NCI-H1694 (cell line): ENCODE measurements at regions not wholly inside any gene's neighbourhood (a gene's known extent, or its start where the extent isn't known, plus 50 kb on each side); places are given as distances from the start of the nearest gene placed in this dataset.
"Not testable (repeated sequence)": the region's sequence is repeated elsewhere in the genome, so short reads cannot be mapped to it uniquely, and the experiment has no call there.

Experiments
- DNase-seq: peaks from one replicate; lab custom pipeline; 2025; lab: John Stamatoyannopoulos, UW

- no peak for DNase-seq
Observed at GRCh38 chr10:25076506-25077177, 60.2 kb downstream of the THNSL1 start.

- no peak for DNase-seq
Observed at GRCh38 chr10:25078658-25079431, 62.4 kb downstream of the THNSL1 start.

GRCh38 chr10:25080880-25081581, 64.6 kb downstream of the THNSL1 start:
- peak; percentile 44 for DNase-seq

DNA sequence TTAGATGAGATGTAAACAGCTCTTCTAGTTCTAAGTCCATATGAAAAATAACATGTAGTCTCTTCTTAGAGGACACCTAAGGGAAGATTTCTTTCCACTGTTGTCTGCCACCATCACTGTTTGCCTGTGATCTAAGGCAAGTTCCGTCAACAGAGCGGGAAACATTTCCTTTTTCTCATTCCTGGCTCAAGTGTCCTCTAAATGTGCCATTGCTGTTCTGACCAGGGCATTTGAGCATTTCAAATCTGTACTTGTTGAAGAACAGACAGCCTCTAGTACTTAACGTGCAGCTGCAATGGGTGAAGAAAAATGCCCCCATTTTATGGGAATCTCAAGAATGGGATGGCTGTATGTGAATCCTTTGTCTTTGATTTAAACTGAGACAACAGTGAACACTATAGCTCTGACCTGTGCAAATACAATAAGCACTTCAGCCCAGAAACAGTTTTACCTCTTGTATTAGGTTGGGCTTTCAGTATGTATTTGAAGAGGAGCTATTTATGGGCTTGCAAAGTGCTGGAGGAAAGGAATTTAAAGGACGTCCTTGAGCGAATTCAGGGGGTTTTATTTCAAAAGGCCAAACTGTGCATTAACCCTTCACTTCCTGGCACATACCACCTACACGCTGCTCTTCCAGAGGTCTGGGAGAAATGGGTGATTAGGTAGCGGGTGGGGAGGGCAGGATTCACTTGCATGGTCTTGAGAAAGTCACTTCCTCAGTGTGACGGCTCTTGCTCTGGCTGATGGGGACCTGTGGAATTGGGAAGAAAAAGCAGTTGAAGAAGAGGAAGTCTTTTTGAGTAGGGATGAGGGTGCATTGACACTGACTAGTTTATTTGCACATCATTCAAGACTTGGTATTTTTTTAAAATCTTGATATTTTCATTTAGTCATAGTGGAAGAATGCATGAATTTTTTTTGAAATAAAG, 66.1 kb downstream of the THNSL1 start:
- DNase-seq = no peak

DNA sequence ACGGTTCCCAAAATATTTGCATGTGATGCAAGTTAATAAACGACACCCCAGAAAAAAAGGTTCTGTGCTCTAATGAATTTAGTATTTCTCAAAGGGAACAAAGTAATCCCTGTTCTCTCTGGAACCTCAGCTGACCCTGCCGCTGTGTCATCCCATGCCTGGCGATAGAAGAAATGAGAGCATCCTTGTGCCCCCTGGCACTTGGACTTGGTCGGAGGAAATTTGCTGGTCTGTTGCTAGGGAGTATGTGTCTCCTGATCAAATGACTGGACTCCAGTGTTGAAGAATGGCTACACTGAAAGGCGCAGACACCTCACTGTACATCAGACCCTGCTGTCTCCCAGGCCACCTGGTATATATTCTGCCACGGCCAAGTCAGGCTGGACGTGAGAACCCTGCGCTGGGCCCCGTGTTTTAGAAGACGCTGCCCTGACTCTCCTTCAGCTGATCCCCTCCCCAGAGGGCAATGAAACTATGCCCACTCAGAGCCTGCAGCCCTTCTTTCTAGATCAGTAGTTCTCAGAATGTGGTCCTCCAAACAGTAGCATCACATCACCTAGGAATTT, 67.2 kb downstream of the THNSL1 start:
- no peak for DNase-seq

- no peak for DNase-seq
Observed at GRCh38 chr10:25084447-25084846, 68.0 kb downstream of the THNSL1 start.

GRCh38 chr10:25094590-25094989, 78.2 kb downstream of the THNSL1 start:
- no peak for DNase-seq

DNA sequence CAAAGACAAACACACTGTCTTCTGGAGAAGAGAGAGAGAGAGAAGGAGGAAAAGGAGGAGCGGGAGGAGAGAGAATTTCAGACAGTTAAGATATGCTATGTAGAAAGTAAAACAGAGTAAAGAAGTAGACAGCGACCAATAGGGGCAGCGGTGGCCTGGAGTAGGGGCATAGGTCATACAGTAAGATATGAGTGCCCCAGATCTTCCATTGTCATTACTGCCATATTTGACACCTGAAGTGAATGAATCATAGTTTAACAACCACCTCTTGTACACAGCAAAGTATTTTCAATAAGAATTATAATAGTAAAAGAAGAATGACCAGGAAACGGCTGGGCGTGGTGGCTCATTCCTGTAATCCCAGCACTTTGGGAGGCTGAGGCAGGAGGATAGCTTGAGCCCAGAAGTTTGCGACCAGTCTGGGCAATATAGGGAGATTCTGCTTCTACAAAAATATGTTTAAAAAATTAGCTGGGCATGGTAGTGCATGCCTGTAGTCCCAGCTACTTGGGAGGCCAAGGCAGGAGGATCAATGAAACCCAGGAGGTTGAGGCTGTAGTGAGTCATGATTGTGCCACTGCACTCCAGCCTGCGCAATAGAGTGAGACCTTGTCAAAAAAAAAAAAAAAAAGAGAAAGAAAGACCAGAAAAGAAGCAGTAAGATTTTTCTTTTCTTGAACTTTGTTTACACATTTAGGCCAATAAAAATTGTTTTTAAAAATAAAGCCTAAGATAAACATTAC, 77.0 kb upstream of the GPR158 start:
- no peak for DNase-seq

DNA sequence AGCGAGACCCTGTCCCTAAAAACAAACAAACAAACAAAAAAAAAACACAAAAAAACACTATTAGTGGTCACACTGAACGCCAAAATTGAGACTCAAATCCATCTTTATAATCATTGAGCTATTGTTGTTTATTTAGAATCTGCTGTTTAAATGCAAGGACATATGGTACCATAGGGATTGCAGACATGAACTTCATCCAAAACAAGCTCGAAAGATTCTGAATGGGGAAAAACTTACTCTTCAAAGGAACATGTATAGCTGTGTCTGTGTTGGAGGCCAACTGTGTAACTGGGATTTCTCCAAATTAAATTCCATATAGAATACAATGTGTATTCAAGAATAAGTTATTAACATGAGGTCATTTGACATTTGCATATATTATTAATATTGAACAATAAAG, 74.7 kb upstream of the GPR158 start:
- no peak for DNase-seq

DNA sequence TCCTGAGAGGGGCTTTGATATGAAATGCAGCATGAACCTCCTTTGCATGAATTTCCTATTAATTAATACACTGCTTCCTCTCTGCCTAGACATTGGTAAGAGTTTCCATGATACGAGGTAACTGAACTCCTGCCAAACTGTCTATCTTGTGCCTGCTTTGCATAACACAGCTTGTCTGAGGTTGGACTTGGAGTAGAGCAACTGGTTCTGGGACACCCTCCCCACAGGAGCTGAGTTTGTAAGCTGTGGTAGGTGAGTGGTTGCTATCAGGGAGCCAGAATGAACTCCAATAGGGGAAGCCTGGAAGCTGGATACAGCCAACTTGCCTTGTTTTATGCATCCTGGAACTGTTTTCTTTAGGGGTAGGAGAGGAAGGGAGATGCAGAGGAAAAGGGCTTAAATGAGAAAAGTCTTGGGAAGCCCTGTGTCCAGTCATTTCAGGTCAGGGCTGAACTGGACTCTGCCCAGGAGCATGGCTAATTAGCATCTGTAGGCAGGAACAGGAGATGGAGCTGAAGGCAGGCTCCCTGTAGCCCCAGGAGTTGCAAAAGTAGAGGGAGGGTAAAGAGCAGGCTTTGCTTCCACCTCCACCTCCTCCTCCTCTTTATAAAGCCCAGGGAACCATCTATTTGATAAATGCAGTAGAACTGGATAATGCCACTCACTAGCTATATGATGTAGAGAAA, 73.2 kb upstream of the GPR158 start:
- DNase-seq = no peak

- no peak for DNase-seq
Observed at GRCh38 chr10:25102147-25102822, 72.5 kb upstream of the GPR158 start.

DNA sequence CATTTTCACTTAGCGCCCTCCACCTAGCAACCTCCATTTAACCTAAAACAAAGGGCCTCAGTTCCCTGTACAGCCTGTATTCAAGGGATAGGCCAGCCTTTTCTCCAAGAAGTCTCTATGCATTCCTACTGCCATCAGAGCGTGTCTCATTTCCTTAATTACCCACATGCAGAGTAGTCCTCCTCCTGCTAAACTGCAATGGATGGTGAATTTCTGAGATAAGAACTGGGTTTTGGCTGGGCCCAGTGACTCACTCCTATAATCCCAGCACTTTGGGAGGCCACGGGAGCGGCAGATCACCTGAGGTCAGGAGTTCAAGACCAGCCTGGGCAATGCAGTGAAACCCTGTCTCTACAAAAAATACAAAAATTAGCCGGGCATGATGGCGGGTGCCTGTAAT, 71.1 kb upstream of the GPR158 start:
- no peak for DNase-seq

GRCh38 chr10:25104441-25104840, 70.4 kb upstream of the GPR158 start:
- DNase-seq = no peak

DNA sequence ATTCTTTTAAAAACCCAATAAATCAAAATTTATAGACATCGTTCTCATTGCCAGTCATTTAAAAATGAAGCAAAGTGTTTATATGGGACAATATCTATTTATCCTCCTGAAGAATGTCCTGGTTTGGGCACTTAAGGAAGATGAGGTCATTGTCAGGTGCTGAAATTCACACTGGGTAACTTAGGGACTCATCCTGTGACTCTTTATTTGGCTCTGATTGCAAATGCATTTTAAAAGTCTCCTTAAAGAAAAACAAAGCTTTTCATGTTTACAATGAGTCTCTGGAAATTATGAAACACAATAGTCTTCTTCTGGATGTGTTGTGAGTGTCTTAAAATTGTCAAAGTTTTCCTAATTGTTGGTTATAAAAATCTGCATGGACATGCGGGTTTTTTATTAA, 69.5 kb upstream of the GPR158 start:
- no peak for DNase-seq

GRCh38 chr10:25105743-25106260, 69.0 kb upstream of the GPR158 start:
- no peak for DNase-seq

GRCh38 chr10:25107756-25108155, 67.0 kb upstream of the GPR158 start:
- DNase-seq = no peak

- DNase-seq = not testable (repeated sequence)
Observed at GRCh38 chr10:25109896-25110295, 64.9 kb upstream of the GPR158 start.

DNA sequence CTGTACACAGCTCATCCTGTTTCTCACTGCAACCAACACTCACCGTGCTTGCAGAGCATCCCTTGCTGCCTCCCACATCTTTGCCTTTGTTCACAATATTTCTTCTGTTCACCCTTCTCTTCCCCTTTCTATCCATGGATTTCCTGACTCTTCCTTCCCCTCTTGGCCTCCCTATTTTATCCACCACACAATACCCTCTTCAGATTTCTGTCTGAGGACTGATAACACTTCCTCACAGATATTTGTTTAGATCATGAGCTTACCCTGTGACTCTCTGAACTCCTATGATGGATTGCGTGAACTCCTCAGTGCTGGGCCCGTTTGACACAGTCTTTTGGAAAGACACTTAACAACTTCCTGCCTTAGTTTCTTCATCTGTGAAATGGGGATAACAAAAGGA, 62.8 kb upstream of the GPR158 start:
- no peak for DNase-seq
